ENCODE measurements at regions not wholly inside any gene's neighbourhood (a gene's known extent, or its start where the extent isn't known, plus 50 kb on each side); places are given as distances from the start of the nearest gene placed in this dataset.
"Not testable (repeated sequence)": the region's sequence is repeated elsewhere in the genome, so short reads cannot be mapped to it uniquely, and the experiment has no call there.

DNA sequence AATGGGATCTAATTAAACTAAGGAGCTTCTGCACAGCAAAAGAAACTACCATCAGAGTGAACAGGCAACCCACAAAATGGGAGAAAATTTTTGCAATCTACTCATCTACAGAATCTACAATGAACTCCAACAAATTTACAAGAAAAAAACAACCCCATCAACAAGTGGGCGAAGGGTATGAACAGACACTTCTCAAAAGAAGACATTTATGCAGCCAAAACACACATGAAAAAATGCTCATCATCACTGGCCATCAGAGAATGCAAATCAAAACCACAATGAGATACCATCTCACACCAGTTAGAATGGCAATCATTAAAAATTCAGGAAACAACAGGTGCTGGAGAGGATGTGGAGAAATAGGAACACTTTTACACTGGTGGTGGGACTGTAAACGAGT is 55.6 kb upstream of the MAN1A1 start:
- TF ChIP-seq POLR2A (IDR thresholded peaks at IDR 0.05), result not testable (repeated sequence)
- TF ChIP-seq, protein P1, sequence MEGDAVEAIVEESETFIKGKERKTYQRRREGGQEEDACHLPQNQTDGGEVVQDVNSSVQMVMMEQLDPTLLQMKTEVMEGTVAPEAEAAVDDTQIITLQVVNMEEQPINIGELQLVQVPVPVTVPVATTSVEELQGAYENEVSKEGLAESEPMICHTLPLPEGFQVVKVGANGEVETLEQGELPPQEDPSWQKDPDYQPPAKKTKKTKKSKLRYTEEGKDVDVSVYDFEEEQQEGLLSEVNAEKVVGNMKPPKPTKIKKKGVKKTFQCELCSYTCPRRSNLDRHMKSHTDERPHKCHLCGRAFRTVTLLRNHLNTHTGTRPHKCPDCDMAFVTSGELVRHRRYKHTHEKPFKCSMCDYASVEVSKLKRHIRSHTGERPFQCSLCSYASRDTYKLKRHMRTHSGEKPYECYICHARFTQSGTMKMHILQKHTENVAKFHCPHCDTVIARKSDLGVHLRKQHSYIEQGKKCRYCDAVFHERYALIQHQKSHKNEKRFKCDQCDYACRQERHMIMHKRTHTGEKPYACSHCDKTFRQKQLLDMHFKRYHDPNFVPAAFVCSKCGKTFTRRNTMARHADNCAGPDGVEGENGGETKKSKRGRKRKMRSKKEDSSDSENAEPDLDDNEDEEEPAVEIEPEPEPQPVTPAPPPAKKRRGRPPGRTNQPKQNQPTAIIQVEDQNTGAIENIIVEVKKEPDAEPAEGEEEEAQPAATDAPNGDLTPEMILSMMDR (IDR thresholded peaks at IDR 0.05), result not testable (repeated sequence)

All from Peyer's patch (tissue), 4 donors.